A549 (cell line): ENCODE measurements at regions not wholly inside any gene's neighbourhood (a gene's known extent, or its start where the extent isn't known, plus 50 kb on each side); places are given as distances from the start of the nearest gene placed in this dataset.

ENCODE experiments used
- ATAC-seq, 2 experiments: fragments of 200-7000 bp in 1 of 2; fragments of >200 bp in 1 of 2; cut with Nextera tagmentation in 1 of 2; cut with Tn5 transposase in 1 of 2; 3 replicates each; pipeline versions ENCODE4 v1.8.0 to v1.9.1; 2018 to 2020; ENCODE audit warnings: mild to moderate bottlenecking in 1 of 2, moderate library complexity in 1 of 2
- CTCF ChIA-PET: fragments of 300-600 bp; sonication (Branson Sonifier 250); formaldehyde crosslinking; extraction: SDS; loops from one replicate; lab custom pipeline; 2021; ENCODE audit warnings: antibody characterized with exemption, inconsistent platforms; lab: Yijun Ruan, JAX
- POLR2A ChIA-PET: fragments of 350-600 bp; formaldehyde crosslinking; extraction: SDS; loops from one replicate; lab custom pipeline; 2021; ENCODE audit warnings: antibody characterized with exemption, inconsistent platforms; lab: Yijun Ruan, JAX
- DNase-seq, 2 experiments: peaks; one replicate each; pipeline versions ENCODE4 v3.0.0 to v3.0.0-alpha.2; 2011 to 2016; ENCODE audit warnings: low read depth in 1 of 2, low spot score in 1 of 2
- FAIRE-seq: peaks from 2 replicates; lab custom pipeline; 2011; peaks lifted over from hg19 to GRCh38; lab: Jason Lieb, UNC
- H3K27ac ChIP-seq, 2 experiments: fragments of >200 bp; sonication (Bioruptor Twin); formaldehyde crosslinking; 3 replicates each; pipeline ENCODE4 v1.5.1; 2016 to 2017
- H3K4me1 ChIP-seq: fragments of >200 bp; sonication (Bioruptor Twin); formaldehyde crosslinking; 3 replicates; pipeline ENCODE4 v1.6.1; 2016
- H3K4me2 ChIP-seq: fragments of >200 bp; sonication (Bioruptor Twin); formaldehyde crosslinking; 3 replicates; pipeline ENCODE4 v1.6.1; 2016
- H3K4me3 ChIP-seq: fragments of >200 bp; sonication (Bioruptor Twin); formaldehyde crosslinking; 3 replicates; pipeline ENCODE4 v1.5.1; 2016
- H3K9me3 ChIP-seq: fragments of >200 bp; sonication (Bioruptor Twin); formaldehyde crosslinking; 3 replicates; pipeline ENCODE4 v1.6.1; 2016
- BCL3 ChIP-seq: fragments of >200 bp; sonication (Bioruptor Twin); formaldehyde crosslinking; IDR thresholded peaks from 3 replicates; pipeline ENCODE4 v1.6.1; 2016
- BHLHE40 ChIP-seq: IDR thresholded peaks from 2 replicates; pipeline ENCODE4 v1.6.1; 2012; ENCODE audit warnings: low read depth, low read length, inconsistent platforms
- CBX2 ChIP-seq: fragments of 200-600 bp; sonication (generic); IDR thresholded peaks from 2 replicates; pipeline ENCODE4 v1.6.1; 2016; ENCODE audit warnings: low read depth, mild to moderate bottlenecking, borderline replicate concordance
- CEBPB ChIP-seq, 2 experiments: fragments of >200 bp in 1 of 2; sonication (Bioruptor Twin) in 1 of 2; formaldehyde crosslinking in 1 of 2; IDR thresholded peaks; 2 replicates each; pipeline ENCODE4 v1.6.1; 2012 to 2016
- CHD2 ChIP-seq: fragments of 150-350 bp; IDR thresholded peaks from 2 replicates; pipeline ENCODE4 v1.6.1; 2014; ENCODE audit warnings: low read length; ENCODE audit not compliant: partially characterized antibody
- EHMT2 ChIP-seq: fragments of 200-600 bp; sonication (generic); IDR thresholded peaks from 2 replicates; pipeline ENCODE4 v1.6.1; 2016; ENCODE audit warnings: antibody characterized with exemption, low read depth, mild to moderate bottlenecking, moderate library complexity
- FOXS1 ChIP-seq: fragments of 250-450 bp; sonication (Bioruptor Pico); IDR thresholded peaks from 2 replicates; pipeline ENCODE4 v1.5.0; 2020; ENCODE audit warnings: mild to moderate bottlenecking, moderate library complexity
- HEYL ChIP-seq: fragments of 250-450 bp; sonication (Bioruptor Pico); IDR thresholded peaks from 2 replicates; pipeline ENCODE4 v1.8.0; 2021; ENCODE audit warnings: mild to moderate bottlenecking, moderate library complexity
- HOXB13 ChIP-seq: fragments of 250-450 bp; sonication (Bioruptor Pico); IDR thresholded peaks from 2 replicates; pipeline ENCODE4 v1.5.0; 2020; ENCODE audit warnings: low read depth, mild to moderate bottlenecking, moderate library complexity
- HOXB5 ChIP-seq: fragments of 250-450 bp; sonication (Bioruptor Pico); IDR thresholded peaks from 2 replicates; pipeline ENCODE4 v1.5.0; 2020; ENCODE audit warnings: mild to moderate bottlenecking, moderate library complexity
- KDM1A ChIP-seq: fragments of 200-600 bp; sonication (generic); IDR thresholded peaks from 2 replicates; pipeline ENCODE4 v1.6.1; 2016; ENCODE audit warnings: low read depth, mild to moderate bottlenecking
- MAX ChIP-seq: IDR thresholded peaks from 2 replicates; pipeline ENCODE4 v1.6.1; 2012
- MAZ ChIP-seq: fragments of 150-350 bp; IDR thresholded peaks from 2 replicates; pipeline ENCODE4 v1.6.1; 2014; ENCODE audit warnings: antibody characterized with exemption, low read depth, low read length, borderline replicate concordance
- MYC ChIP-seq: IDR thresholded peaks from 2 replicates; pipeline ENCODE4 v1.6.1; 2012; ENCODE audit warnings: mild to moderate bottlenecking, inconsistent platforms, low read length, improper control_type of control experiment, borderline replicate concordance
- NPAS2 ChIP-seq: fragments of 250-450 bp; sonication (Bioruptor Pico); IDR thresholded peaks from 2 replicates; pipeline ENCODE4 v1.8.0; 2022; ENCODE audit warnings: mild to moderate bottlenecking, moderate library complexity, borderline replicate concordance
- PHF8 ChIP-seq: fragments of 200-600 bp; sonication (generic); IDR thresholded peaks from 2 replicates; pipeline ENCODE4 v1.6.1; 2016; ENCODE audit warnings: low read depth, mild to moderate bottlenecking, antibody characterized with exemption, moderate library complexity, borderline replicate concordance
- POLR2A ChIP-seq: IDR thresholded peaks from 2 replicates; pipeline ENCODE4 v1.6.1; 2012; ENCODE audit warnings: mild to moderate bottlenecking, low read length
- REST ChIP-seq: fragments of 200-600 bp; sonication (generic); IDR thresholded peaks from 2 replicates; pipeline ENCODE4 v1.6.1; 2016; ENCODE audit warnings: antibody characterized with exemption, mild to moderate bottlenecking, moderate library complexity
- SMC3 ChIP-seq: fragments of >200 bp; sonication (Bioruptor Twin); formaldehyde crosslinking; IDR thresholded peaks from 3 replicates; pipeline ENCODE4 v1.6.1; 2018; ENCODE audit warnings: inconsistent platforms
- SREBF2 ChIP-seq: fragments of 450-650 bp; IDR thresholded peaks from 2 replicates; pipeline ENCODE4 v1.6.1; 2014; ENCODE audit warnings: mild to moderate bottlenecking, moderate library complexity
- TFCP2L1 ChIP-seq: fragments of 250-450 bp; sonication (Bioruptor Pico); IDR thresholded peaks from 2 replicates; pipeline ENCODE4 v1.5.0; 2021; ENCODE audit warnings: mild to moderate bottlenecking
- TP53 ChIP-seq: fragments of 250-450 bp; sonication (Bioruptor Pico); IDR thresholded peaks from 2 replicates; pipeline ENCODE4 v1.5.0; 2021; ENCODE audit warnings: mild to moderate bottlenecking, moderate library complexity
- ZSCAN20 ChIP-seq: fragments of 250-450 bp; sonication (Bioruptor Pico); IDR thresholded peaks from 2 replicates; pipeline ENCODE4 v1.8.0; 2022; ENCODE audit warnings: mild to moderate bottlenecking, moderate library complexity
- WGBS: methylation state at CpG from one replicate; pipeline ENCODE4 v1.1.6; 2017; ENCODE audit errors: missing lambda C conversion rate; 5-methylcytosine and 5-hydroxymethylcytosine counted together
- TF ChIP-seq, protein P1 (sequence below): IDR thresholded peaks from 2 replicates; pipeline ENCODE4 v1.6.1; 2012
- TF ChIP-seq, protein P2 (sequence below): IDR thresholded peaks from 2 replicates; pipeline ENCODE4 v1.6.1; 2012; ENCODE audit warnings: low read depth, borderline replicate concordance
- TF ChIP-seq, protein P3 (sequence below): fragments of 150-350 bp; IDR thresholded peaks from 2 replicates; pipeline ENCODE4 v1.6.1; 2014; ENCODE audit warnings: low read depth, mild to moderate bottlenecking, low read length

- Histone ChIP-seq H3K4me1 (no peaks in the 10 kb centered on the region), H3K4me2 (no peak overlapping the region), H3K9me3 (no peaks in the 10 kb centered on the region), H3K27ac (no peak overlapping the region), H3K4me3 (no peak overlapping the region)
- WGBS: 0% methylated on average over 2 of the region's 2 CpGs
- ChIA-PET POLR2A (no interaction called here), CTCF (interaction anchor here (1.0 kb wide), 1 partner anchor 36 kb away, joined by 3 read pairs; no protein-coding TSS in a partner anchor)
- FAIRE-seq (no peak), ATAC-seq (no peak)
- TF ChIP-seq, protein P1, sequence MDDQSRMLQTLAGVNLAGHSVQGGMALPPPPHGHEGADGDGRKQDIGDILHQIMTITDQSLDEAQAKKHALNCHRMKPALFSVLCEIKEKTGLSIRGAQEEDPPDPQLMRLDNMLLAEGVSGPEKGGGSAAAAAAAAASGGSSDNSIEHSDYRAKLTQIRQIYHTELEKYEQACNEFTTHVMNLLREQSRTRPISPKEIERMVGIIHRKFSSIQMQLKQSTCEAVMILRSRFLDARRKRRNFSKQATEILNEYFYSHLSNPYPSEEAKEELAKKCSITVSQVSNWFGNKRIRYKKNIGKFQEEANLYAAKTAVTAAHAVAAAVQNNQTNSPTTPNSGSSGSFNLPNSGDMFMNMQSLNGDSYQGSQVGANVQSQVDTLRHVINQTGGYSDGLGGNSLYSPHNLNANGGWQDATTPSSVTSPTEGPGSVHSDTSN: no peak
- no peak for TF ChIP-seq ZSCAN20 (CRISPR knock-in tag)
- no peak for TF ChIP-seq SMC3
- TF ChIP-seq, all 56 proteins: peak for 0
- DNase-seq: no peak
These were observed 323.4 kb downstream of the LTN1 start for GRCh38 chr21:28669321-28669720.

- ATAC-seq (no peak), FAIRE-seq (no peak), DNase-seq (no peak)
- H3K9me3 ChIP-seq: no peaks in the 10 kb centered on the region
- H3K4me2 ChIP-seq: no peak overlapping the region
- ChIA-PET POLR2A (no interaction called here), CTCF (no interaction called here)
- no peak overlapping the region for H3K4me3 ChIP-seq
- no peaks in the 10 kb centered on the region for H3K4me1 ChIP-seq
- WGBS: 63% methylated on average over 5 of the region's 5 CpGs
- TF ChIP-seq CHD2 (no peak), TP53 (CRISPR knock-in tag) (no peak), SREBF2 (no peak), BHLHE40 (no peak), NPAS2 (CRISPR knock-in tag) (no peak), HOXB5 (CRISPR knock-in tag) (no peak), HOXB13 (CRISPR knock-in tag) (no peak), TFCP2L1 (CRISPR knock-in tag) (no peak), EHMT2 (no peak), SMC3 (no peak), POLR2A (no peak)
- H3K27ac ChIP-seq: no peak overlapping the region
These were observed 328.9 kb downstream of the LTN1 start for GRCh38 chr21:28663754-28664153.

- Histone ChIP-seq H3K4me3 (no peak overlapping the region), H3K4me2 (no peak overlapping the region), H3K9me3 (no peaks in the 10 kb centered on the region), H3K4me1 (no peaks in the 10 kb centered on the region), H3K27ac (no peak overlapping the region)
- ChIA-PET CTCF (no interaction called here), POLR2A (no interaction called here)
- DNase-seq (no peak), ATAC-seq (no peak), FAIRE-seq (no peak)
- 20% methylated on average over 4 of the region's 4 CpGs for WGBS
- TF ChIP-seq PHF8: no peak
- no peak for TF ChIP-seq MYC
- no peak for TF ChIP-seq REST
- no peak for TF ChIP-seq CEBPB (IDR thresholded peaks at IDR 0.05)
- TF ChIP-seq MAX: no peak
- no peak for TF ChIP-seq KDM1A
- TF ChIP-seq HEYL (CRISPR knock-in tag): no peak
- no peak for TF ChIP-seq CBX2
- TF ChIP-seq TP53 (CRISPR knock-in tag): no peak
- TF ChIP-seq HOXB5 (CRISPR knock-in tag): no peak
- TF ChIP-seq, protein P2, sequence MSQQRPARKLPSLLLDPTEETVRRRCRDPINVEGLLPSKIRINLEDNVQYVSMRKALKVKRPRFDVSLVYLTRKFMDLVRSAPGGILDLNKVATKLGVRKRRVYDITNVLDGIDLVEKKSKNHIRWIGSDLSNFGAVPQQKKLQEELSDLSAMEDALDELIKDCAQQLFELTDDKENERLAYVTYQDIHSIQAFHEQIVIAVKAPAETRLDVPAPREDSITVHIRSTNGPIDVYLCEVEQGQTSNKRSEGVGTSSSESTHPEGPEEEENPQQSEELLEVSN: no peak
- no peak for TF ChIP-seq MAZ
- no peak for TF ChIP-seq ZSCAN20 (CRISPR knock-in tag)
- TF ChIP-seq, protein P3, sequence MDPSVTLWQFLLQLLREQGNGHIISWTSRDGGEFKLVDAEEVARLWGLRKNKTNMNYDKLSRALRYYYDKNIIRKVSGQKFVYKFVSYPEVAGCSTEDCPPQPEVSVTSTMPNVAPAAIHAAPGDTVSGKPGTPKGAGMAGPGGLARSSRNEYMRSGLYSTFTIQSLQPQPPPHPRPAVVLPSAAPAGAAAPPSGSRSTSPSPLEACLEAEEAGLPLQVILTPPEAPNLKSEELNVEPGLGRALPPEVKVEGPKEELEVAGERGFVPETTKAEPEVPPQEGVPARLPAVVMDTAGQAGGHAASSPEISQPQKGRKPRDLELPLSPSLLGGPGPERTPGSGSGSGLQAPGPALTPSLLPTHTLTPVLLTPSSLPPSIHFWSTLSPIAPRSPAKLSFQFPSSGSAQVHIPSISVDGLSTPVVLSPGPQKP: no peak
- TF ChIP-seq BCL3: no peak
- TF ChIP-seq FOXS1 (CRISPR knock-in tag): no peak
These were observed 329.5 kb downstream of the LTN1 start for GRCh38 chr21:28663111-28663693.
